Common myeloid progenitor, CD34-positive (primary cell): ENCODE measurements at regions not wholly inside any gene's neighbourhood (a gene's known extent, or its start where the extent isn't known, plus 50 kb on each side); places are given as distances from the start of the nearest gene placed in this dataset.

Experiments used
- CTCF ChIA-PET: fragments of 350-600 bp; sonication (Branson Sonifier 250); formaldehyde crosslinking; loops from one replicate; lab custom pipeline; 2021; ENCODE audit warnings: antibody characterized with exemption; lab: Charles Lee
- POLR2A ChIA-PET: fragments of 350-600 bp; sonication (Branson Sonifier 250); formaldehyde crosslinking; loops from one replicate; lab custom pipeline; 2021; ENCODE audit warnings: antibody characterized with exemption; lab: Charles Lee
- DNase-seq, 3 donors: peaks; one replicate each; pipeline versions ENCODE4 v3.0.0 to v3.0.0-alpha.2; 2013
- H3K27ac ChIP-seq, 2 experiments: 1 replicate in 1 of 2; 2 replicates in 1 of 2; pipeline ENCODE4 v1.7.0; 2013; ENCODE audit warnings: inconsistent platforms in 2 of 2, low read length in 2 of 2, mild to moderate bottlenecking in 2 of 2, low read depth in 1 of 2, moderate library complexity in 1 of 2; ENCODE audit not compliant: severe bottlenecking in 2 of 2, insufficient read depth in 1 of 2, poor library complexity in 1 of 2
- H3K27me3 ChIP-seq, 5 experiments: replicated peaks in 2 of 5; 1 replicate in 3 of 5; 2 replicates in 2 of 5; pipeline versions ENCODE4 v1.6.1 to v1.7.0; 2013; ENCODE audit warnings: low read length in 4 of 5, mild to moderate bottlenecking in 2 of 5, moderate library complexity in 2 of 5, inconsistent platforms in 1 of 5; ENCODE audit not compliant: insufficient read depth in 5 of 5, control insufficient read depth in 4 of 5
- H3K36me3 ChIP-seq, 4 experiments: 1 replicate in 2 of 4; 2 replicates in 2 of 4; pipeline versions ENCODE4 v1.6.1 to v1.7.0; 2013; ENCODE audit warnings: low read length in 3 of 4, control low read depth in 1 of 4, mild to moderate bottlenecking in 1 of 4; ENCODE audit not compliant: control insufficient read depth in 4 of 4, insufficient read depth in 4 of 4
- H3K4me1 ChIP-seq, 4 experiments: 1 replicate in 3 of 4; 2 replicates in 1 of 4; pipeline versions ENCODE4 v1.6.1 to v1.7.1; 2013; ENCODE audit warnings: low read length in 3 of 4, mild to moderate bottlenecking in 3 of 4, control low read depth in 1 of 4, inconsistent platforms in 1 of 4, moderate library complexity in 1 of 4; ENCODE audit not compliant: control insufficient read depth in 4 of 4, insufficient read depth in 4 of 4; ENCODE audit errors: control extremely low read depth in 1 of 4
- H3K4me3 ChIP-seq, 7 experiments: 1 replicate in 4 of 7; 2 replicates in 3 of 7; pipeline versions ENCODE4 v1.5.1 to v1.7.0; 2013; ENCODE audit warnings: mild to moderate bottlenecking in 7 of 7, low read length in 6 of 7, moderate library complexity in 6 of 7, inconsistent platforms in 2 of 7, low read depth in 2 of 7, control low read depth in 1 of 7; ENCODE audit not compliant: insufficient read depth in 4 of 7, control insufficient read depth in 1 of 7; ENCODE audit errors: extremely low read depth in 1 of 7
- H3K9me3 ChIP-seq, 5 experiments: 1 replicate in 4 of 5; 2 replicates in 1 of 5; pipeline versions ENCODE4 v1.6.1 to v1.7.1; 2013; ENCODE audit warnings: low read length in 4 of 5, mild to moderate bottlenecking in 2 of 5, inconsistent platforms in 1 of 5, low read depth in 1 of 5, moderate library complexity in 1 of 5; ENCODE audit not compliant: control insufficient read depth in 4 of 5, insufficient read depth in 2 of 5; ENCODE audit errors: control extremely low read depth in 1 of 5
- WGBS: methylation state at CpG from one replicate; pipeline ENCODE4 v1.1.5; 2013; ENCODE audit not compliant: insufficient coverage; 5-methylcytosine and 5-hydroxymethylcytosine counted together

DNA sequence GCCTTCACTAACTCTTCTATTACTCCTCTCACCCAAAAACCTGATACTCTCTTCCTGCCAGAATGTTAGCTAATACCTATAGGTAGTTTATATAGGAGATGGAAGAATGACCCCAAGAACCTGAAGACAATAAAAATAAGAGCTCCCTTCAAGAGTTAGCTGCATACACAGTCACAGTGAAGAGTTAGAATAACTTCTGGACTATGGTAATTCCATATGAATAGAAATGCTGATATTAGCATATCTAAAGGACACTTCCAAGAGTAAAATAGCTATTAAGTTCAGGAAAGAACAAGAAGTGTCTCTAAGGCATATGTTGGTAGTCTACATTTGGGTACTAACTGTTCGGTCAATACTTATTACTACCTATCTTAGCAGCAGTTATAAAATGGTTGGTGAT lies 134.2 kb downstream of the VGLL3 start:
- WGBS, result no CpG with 5 or more reads among the region's 1 CpG
- Histone ChIP-seq H3K4me1 (no peaks in the 10 kb centered on the region), H3K4me3 (no peak overlapping the region), H3K27me3 (no peaks in the 10 kb centered on the region), H3K27ac (no peak overlapping the region), H3K36me3 (no peaks in the 10 kb centered on the region), H3K9me3 (no peaks in the 10 kb centered on the region)
- DNase-seq, result no peak
- ChIA-PET POLR2A (no interaction called here), CTCF (no interaction called here)

DNA sequence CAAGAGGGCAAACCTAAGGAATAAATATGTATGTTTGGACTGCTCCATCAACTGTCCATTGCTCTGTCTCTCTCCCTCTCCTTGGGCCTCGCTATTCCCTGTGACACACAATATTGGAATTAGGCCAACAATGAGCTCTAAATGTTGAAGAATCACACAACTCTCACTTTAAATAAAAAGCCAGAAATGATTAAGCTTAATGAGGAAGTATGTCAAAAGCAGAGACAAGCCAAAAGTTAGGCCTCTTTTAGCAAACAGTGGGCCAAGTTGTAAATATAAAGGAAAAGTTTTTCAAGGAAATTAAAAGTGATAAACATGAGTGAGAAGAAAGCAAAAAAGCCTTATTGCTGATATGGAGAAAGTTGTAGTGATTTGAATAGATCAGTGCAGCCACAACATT lies 141.0 kb downstream of the VGLL3 start:
- no peak for DNase-seq
- ChIA-PET CTCF (interaction anchor here (0.8 kb wide), 1 partner anchor 16 kb away, joined by 3 read pairs; no protein-coding TSS in a partner anchor), POLR2A (no interaction called here)
- Histone ChIP-seq H3K36me3 (no peaks in the 10 kb centered on the region), H3K4me3 (no peak overlapping the region), H3K9me3 (peaks cover 0 to 3% (median 0%) of the 10 kb centered on the region in 5 experiments), H3K4me1 (no peaks in the 10 kb centered on the region), H3K27ac (no peak overlapping the region), H3K27me3 (peaks cover 0 to 2% (median 0%) of the 10 kb centered on the region in 5 experiments)
- WGBS, result no CpG with 5 or more reads among the region's 1 CpG

DNA sequence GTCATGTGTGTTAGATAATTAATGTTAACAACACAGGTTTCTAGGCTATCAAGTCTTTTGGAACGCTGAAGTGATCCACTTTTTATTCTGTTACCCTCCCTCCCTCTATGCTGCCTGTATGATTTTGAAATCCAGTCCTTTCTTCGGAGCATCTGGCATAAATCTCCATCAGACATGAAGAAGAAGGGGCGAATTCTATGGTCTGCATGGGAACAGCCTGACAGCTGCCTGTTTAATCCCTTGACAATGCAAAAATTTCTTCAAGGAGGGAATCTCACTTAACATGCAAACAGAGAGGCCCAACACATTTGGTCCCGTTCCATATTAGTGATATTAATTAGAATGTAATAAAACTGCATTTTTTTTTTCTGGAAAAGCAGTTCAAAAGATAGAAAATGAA lies 145.2 kb downstream of the VGLL3 start:
- Histone ChIP-seq H3K27ac (no peak overlapping the region), H3K4me3 (no peak overlapping the region), H3K27me3 (peaks cover 0 to 2% (median 0%) of the 10 kb centered on the region in 5 experiments), H3K4me1 (no peaks in the 10 kb centered on the region), H3K9me3 (no peaks in the 10 kb centered on the region), H3K36me3 (no peaks in the 10 kb centered on the region)
- 84% methylated on average over 3 of the region's 4 CpGs for WGBS
- POLR2A ChIA-PET, result no interaction called here
- CTCF ChIA-PET, result no interaction called here
- DNase-seq, result no peak

DNA sequence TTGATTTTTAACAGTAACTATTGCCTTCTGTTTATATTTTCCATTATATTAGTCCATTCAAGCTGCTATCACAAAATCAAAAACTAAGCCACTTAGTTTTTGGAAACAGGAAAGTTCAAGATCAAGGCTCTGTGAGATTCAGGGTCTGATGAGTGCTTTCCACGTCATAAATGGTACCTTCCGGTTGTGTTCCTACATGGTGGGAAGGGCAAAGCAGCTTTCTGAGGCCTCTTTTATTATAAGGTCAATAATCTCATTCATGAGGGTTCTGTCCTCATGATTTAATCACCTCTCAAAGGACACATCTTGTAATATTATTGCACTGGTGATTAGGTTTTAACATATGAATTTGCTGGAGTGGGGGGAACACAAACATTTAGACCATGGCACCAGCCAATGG lies 152.0 kb downstream of the VGLL3 start:
- Histone ChIP-seq H3K27me3 (no peaks in the 10 kb centered on the region), H3K4me3 (no peak overlapping the region), H3K9me3 (no peaks in the 10 kb centered on the region), H3K36me3 (no peaks in the 10 kb centered on the region), H3K4me1 (no peaks in the 10 kb centered on the region), H3K27ac (no peak overlapping the region)
- no peak for DNase-seq
- no CpG with 5 or more reads among the region's 2 CpGs for WGBS
- ChIA-PET CTCF (no interaction called here), POLR2A (no interaction called here)

DNA sequence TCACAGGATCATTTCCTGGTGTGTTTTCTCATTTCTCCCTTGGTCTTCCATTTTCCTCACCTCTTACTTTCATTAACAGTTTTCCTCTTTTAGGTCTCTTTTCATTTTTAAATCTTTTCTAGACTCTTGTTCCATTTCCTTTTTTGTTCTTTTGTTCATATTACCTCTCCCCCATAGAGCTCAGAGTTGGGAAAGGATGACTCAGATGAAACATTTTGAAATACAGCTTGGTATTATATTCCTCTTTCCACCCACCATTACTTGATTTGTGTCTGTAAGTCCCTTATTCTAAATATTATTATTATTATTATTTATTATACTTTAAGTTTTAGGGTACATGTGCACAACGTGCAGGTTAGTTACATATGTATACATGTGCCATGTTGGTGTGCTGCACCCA lies 153.1 kb downstream of the VGLL3 start:
- H3K4me3 ChIP-seq, result no peak overlapping the region
- H3K9me3 ChIP-seq, result no peaks in the 10 kb centered on the region
- no CpG with 5 or more reads among the region's 1 CpG for WGBS
- H3K4me1 ChIP-seq, result no peaks in the 10 kb centered on the region
- no peak overlapping the region for H3K27ac ChIP-seq
- H3K36me3 ChIP-seq, result no peaks in the 10 kb centered on the region
- H3K27me3 ChIP-seq, result no peaks in the 10 kb centered on the region
- POLR2A ChIA-PET, result no interaction called here
- no peak for DNase-seq
- CTCF ChIA-PET, result no interaction called here

DNA sequence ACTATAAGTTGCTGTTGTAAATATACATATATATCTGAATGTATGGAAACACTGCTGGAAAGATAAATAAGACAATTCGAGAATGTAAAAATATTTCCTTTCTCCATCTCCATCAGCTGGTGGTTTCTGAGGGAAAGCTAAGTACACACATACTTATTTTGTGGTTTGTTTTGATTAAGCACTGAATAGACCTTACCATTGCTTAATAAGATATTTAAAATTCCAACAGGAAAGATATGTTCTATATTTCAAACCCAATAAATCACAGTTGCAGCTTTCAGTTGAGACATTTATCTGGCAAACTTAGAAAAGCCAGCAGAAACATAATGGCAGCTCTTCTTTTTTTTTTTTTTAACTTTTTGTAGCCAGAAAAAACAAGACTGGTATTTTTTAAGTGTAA lies 160.4 kb downstream of the VGLL3 start:
- ChIA-PET CTCF (no interaction called here), POLR2A (no interaction called here)
- Histone ChIP-seq H3K36me3 (no peaks in the 10 kb centered on the region), H3K4me1 (no peaks in the 10 kb centered on the region), H3K4me3 (no peak overlapping the region), H3K27me3 (no peaks in the 10 kb centered on the region), H3K27ac (no peak overlapping the region), H3K9me3 (no peaks in the 10 kb centered on the region)
- no peak for DNase-seq
- WGBS, result no CpG with 5 or more reads among the region's 1 CpG

DNA sequence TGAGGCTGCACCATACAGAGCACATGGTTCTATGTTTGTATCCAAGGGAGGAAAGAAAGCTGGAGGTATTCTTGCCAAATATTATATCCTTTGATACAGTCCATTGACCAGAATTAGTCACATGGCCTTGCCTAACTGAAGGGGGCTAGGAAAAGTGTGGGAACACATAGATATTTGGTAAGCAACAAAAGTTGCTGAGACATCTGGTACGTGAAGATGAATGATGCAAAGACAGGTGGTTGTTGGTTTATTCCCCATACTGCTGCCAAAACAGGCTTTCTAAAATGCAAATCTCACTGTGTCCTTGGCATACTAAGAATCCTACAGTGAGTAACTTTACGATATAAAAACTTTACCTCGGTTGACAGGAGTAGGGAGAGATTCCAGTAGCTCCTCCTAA lies 162.2 kb downstream of the VGLL3 start:
- ChIA-PET POLR2A (no interaction called here), CTCF (no interaction called here)
- H3K9me3 ChIP-seq, result no peaks in the 10 kb centered on the region
- H3K4me1 ChIP-seq, result no peaks in the 10 kb centered on the region
- H3K27me3 ChIP-seq, result no peaks in the 10 kb centered on the region
- no CpG with 5 or more reads among the region's 3 CpGs for WGBS
- H3K36me3 ChIP-seq, result no peaks in the 10 kb centered on the region
- no peak overlapping the region for H3K27ac ChIP-seq
- no peak overlapping the region for H3K4me3 ChIP-seq
- no peak for DNase-seq
